Right cardiac atrium (tissue), 5 donors: ENCODE measurements at regions not wholly inside any gene's neighbourhood (a gene's known extent, or its start where the extent isn't known, plus 50 kb on each side); places are given as distances from the start of the nearest gene placed in this dataset.

Source experiments
- ATAC-seq, 2 donors: fragments of 200-7000 bp; cut with Tn5 transposase; one replicate each; pipeline versions ENCODE4 v1.8.0 to v1.9.1; 2020; ENCODE audit warnings: moderate library complexity in 2 of 2, mild to moderate bottlenecking in 1 of 2
- DNase-seq, 3 donors: peaks; one replicate each; pipeline ENCODE4 v3.0.0-alpha.2; 2020
- H3K27ac ChIP-seq: one replicate; pipeline ENCODE4 v1.5.1; 2013; ENCODE audit warnings: mild to moderate bottlenecking, low read length, control low read depth, moderate library complexity
- H3K27me3 ChIP-seq: one replicate; pipeline ENCODE4 v1.6.1; 2013; ENCODE audit not compliant: control insufficient read depth, insufficient read depth
- H3K4me1 ChIP-seq: one replicate; pipeline ENCODE4 v1.6.1; 2013; ENCODE audit warnings: low read length; ENCODE audit not compliant: control insufficient read depth, insufficient read depth
- H3K4me3 ChIP-seq: one replicate; pipeline ENCODE4 v1.5.1; 2013; ENCODE audit warnings: low read length, control low read depth
- H3K9me3 ChIP-seq: one replicate; pipeline ENCODE4 v1.6.1; 2013; ENCODE audit warnings: low read length; ENCODE audit not compliant: control insufficient read depth
- WGBS: extraction: QIAGEN DNeasy Blood & Tissue Kit; methylation state at CpG from one replicate; pipeline ENCODE4 v1.1.7; 2013; 5-methylcytosine and 5-hydroxymethylcytosine counted together
- intact Hi-C, 4 donors: fragments of 100-400 bp; cut with DNase I; formaldehyde crosslinking; loops; one replicate each; pipeline versions ENCODE4 v1.11.0 to v1.14.0; 2022 to 2023
- donor health status: healthy with polysubstance abuse.
- donor health status: DM: no; HTN: yes; CAD: no.
- donor health status: DM: no; HTN: no; CAD: no.
- donor health status: DM: no; HTN: yes; CAD: no; lungs with severe emphysema.
- donor health status: DM: yes; HTN: yes; CAD: no.

- ATAC-seq, result peak; percentile 54 to 67
- Histone ChIP-seq H3K4me3 (no peak overlapping the region), H3K4me1 (peaks cover 3% of the 10 kb centered on the region), H3K27me3 (no peaks in the 10 kb centered on the region), H3K9me3 (no peaks in the 10 kb centered on the region), H3K27ac (peak overlapping the region; percentile 43)
- WGBS, result 34% methylated on average over 6 of the region's 6 CpGs
- peak; percentile 31 to 61 (median 46) for DNase-seq
- intact Hi-C loops, result no loop called here
These were observed 57.7 kb upstream of the NLK start for GRCh38 chr17:27984816-27985215.

- DNase-seq (no peak), ATAC-seq (peak in 1 of 2 donors; percentile 23)
- Histone ChIP-seq H3K4me1 (peaks cover 3% of the 10 kb centered on the region), H3K27ac (peak overlapping the region; percentile 43), H3K27me3 (no peaks in the 10 kb centered on the region), H3K4me3 (no peak overlapping the region), H3K9me3 (no peaks in the 10 kb centered on the region)
- WGBS, result 34% methylated on average over 7 of the region's 7 CpGs
- intact Hi-C loops, result no loop called here
These were observed 57.2 kb upstream of the NLK start for GRCh38 chr17:27985306-27985705.

- H3K27ac ChIP-seq, result peak overlapping the region; percentile 78
- intact Hi-C loops, result no loop called here
These were observed 56.6 kb upstream of the NLK start for GRCh38 chr17:27985736-27986399.

GRCh38 chr17:27986805-27987684, 55.4 kb upstream of the NLK start:
- no peak for DNase-seq
- ATAC-seq, result peak in 1 of 2 donors; percentile 53
- 83% methylated on average over 9 of the region's 9 CpGs for WGBS
- Histone ChIP-seq H3K9me3 (no peaks in the 10 kb centered on the region), H3K27me3 (no peaks in the 10 kb centered on the region), H3K4me3 (no peak overlapping the region), H3K27ac (peak overlapping the region; percentile 61), H3K4me1 (peaks cover 3% of the 10 kb centered on the region)
- intact Hi-C loops, result no loop called here

More at GRCh38 chr17:27985736-27986399, 56.6 kb upstream of the NLK start:
- H3K4me3 ChIP-seq, result no peak overlapping the region
- DNase-seq (no peak), ATAC-seq (no peak)
- H3K4me1 ChIP-seq, result peaks cover 3% of the 10 kb centered on the region
- 66% methylated on average over 3 of the region's 3 CpGs for WGBS
- no peaks in the 10 kb centered on the region for H3K9me3 ChIP-seq
- H3K27me3 ChIP-seq, result no peaks in the 10 kb centered on the region

- no peak overlapping the region for H3K27ac ChIP-seq
- H3K27me3 ChIP-seq, result no peaks in the 10 kb centered on the region
- no peak for DNase-seq
- H3K9me3 ChIP-seq, result no peaks in the 10 kb centered on the region
- no peak overlapping the region for H3K4me3 ChIP-seq
- intact Hi-C loops, result no loop called here
- 73% methylated on average over 3 of the region's 3 CpGs for WGBS
- H3K4me1 ChIP-seq, result peaks cover 3% of the 10 kb centered on the region
- no peak for ATAC-seq
These were observed 53.4 kb upstream of the NLK start for GRCh38 chr17:27989046-27989445.

- no peaks in the 10 kb centered on the region for H3K27me3 ChIP-seq
- intact Hi-C loops, result no loop called here
- H3K4me3 ChIP-seq, result no peak overlapping the region
- H3K27ac ChIP-seq, result no peak overlapping the region
- ATAC-seq (no peak), DNase-seq (no peak)
- WGBS, result 95% methylated on average over 2 of the region's 2 CpGs
- no peaks in the 10 kb centered on the region for H3K9me3 ChIP-seq
- no peaks in the 10 kb centered on the region for H3K4me1 ChIP-seq
These were observed 52.4 kb upstream of the NLK start for GRCh38 chr17:27990100-27990499.

GRCh38 chr17:27990979-27991378, 51.5 kb upstream of the NLK start:
- intact Hi-C loops, result no loop called here
- Histone ChIP-seq H3K9me3 (no peaks in the 10 kb centered on the region), H3K4me1 (no peaks in the 10 kb centered on the region), H3K4me3 (no peak overlapping the region), H3K27me3 (peaks cover 2% of the 10 kb centered on the region), H3K27ac (no peak overlapping the region)
- WGBS, result 92% methylated on average over 5 of the region's 5 CpGs
- DNase-seq (no peak), ATAC-seq (no peak)

- WGBS, result 99% methylated on average over 1 of the region's 1 CpG
- no peaks in the 10 kb centered on the region for H3K9me3 ChIP-seq
- peaks cover 2% of the 10 kb centered on the region for H3K27me3 ChIP-seq
- ATAC-seq (no peak), DNase-seq (no peak)
- no peaks in the 10 kb centered on the region for H3K4me1 ChIP-seq
- H3K27ac ChIP-seq, result no peak overlapping the region
- intact Hi-C loops, result no loop called here
- H3K4me3 ChIP-seq, result no peak overlapping the region
These were observed 50.9 kb upstream of the NLK start for GRCh38 chr17:27991462-27991993.
